HG03575 (cell line): ENCODE measurements at regions not wholly inside any gene's neighbourhood (a gene's known extent, or its start where the extent isn't known, plus 50 kb on each side); places are given as distances from the start of the nearest gene placed in this dataset.

ENCODE experiments used
- ATAC-seq: cut with Tn5 transposase; IDR thresholded peaks from one replicate; pipeline ENCODE4 v1.9.1; 2021; ENCODE audit not compliant: unreplicated experiment, insufficient number of reproducible peaks, low FRiP score; ENCODE audit errors: extremely low read depth

GRCh38 chr2:221807706-221808105, 235.6 kb upstream of the EPHA4 start:
- ATAC-seq: no peak

- no peak for ATAC-seq
Measured at GRCh38 chr2:221802089-221802488, 230.0 kb upstream of the EPHA4 start.

- ATAC-seq: no peak
Measured at GRCh38 chr2:221792971-221793521, 220.9 kb upstream of the EPHA4 start.

GRCh38 chr2:221791844-221792243, 219.7 kb upstream of the EPHA4 start:
- no peak for ATAC-seq

- ATAC-seq: no peak
Measured at GRCh38 chr2:221787561-221787960, 215.5 kb upstream of the EPHA4 start.

- ATAC-seq: no peak
Measured at GRCh38 chr2:221786297-221786926, 214.3 kb upstream of the EPHA4 start.

- no peak for ATAC-seq
Measured at GRCh38 chr2:221780281-221780688, 208.2 kb upstream of the EPHA4 start.

- ATAC-seq: no peak
Measured at GRCh38 chr2:221779614-221780067, 207.5 kb upstream of the EPHA4 start.

GRCh38 chr2:221778025-221778424, 205.9 kb upstream of the EPHA4 start:
- no peak for ATAC-seq

- ATAC-seq: no peak
Measured at GRCh38 chr2:221777119-221777518, 205.0 kb upstream of the EPHA4 start.

GRCh38 chr2:221775096-221775495, 203.0 kb upstream of the EPHA4 start:
- ATAC-seq: no peak

- no peak for ATAC-seq
Measured at GRCh38 chr2:221774136-221774535, 202.0 kb upstream of the EPHA4 start.

GRCh38 chr2:221771297-221771696, 199.2 kb upstream of the EPHA4 start:
- no peak for ATAC-seq

GRCh38 chr2:221767106-221768012, 195.3 kb upstream of the EPHA4 start:
- ATAC-seq: no peak

- no peak for ATAC-seq
Measured at GRCh38 chr2:221762496-221762895, 190.4 kb upstream of the EPHA4 start.

GRCh38 chr2:221761260-221761659, 189.2 kb upstream of the EPHA4 start:
- no peak for ATAC-seq

GRCh38 chr2:221758076-221758475, 186.0 kb upstream of the EPHA4 start:
- no peak for ATAC-seq

- ATAC-seq: no peak
Measured at GRCh38 chr2:221753401-221753800, 181.3 kb upstream of the EPHA4 start.

- ATAC-seq: no peak
Measured at GRCh38 chr2:221752781-221753180, 180.7 kb upstream of the EPHA4 start.

- no peak for ATAC-seq
Measured at GRCh38 chr2:221750316-221750715, 178.2 kb upstream of the EPHA4 start.
